Left ventricle myocardium inferior (tissue), 1 donor: ENCODE measurements at regions not wholly inside any gene's neighbourhood (a gene's known extent, or its start where the extent isn't known, plus 50 kb on each side); places are given as distances from the start of the nearest gene placed in this dataset.
A peak's percentile ranks its signal among the peaks of the same experiment; 100 is the strongest.

Source experiments
- DNase-seq: peaks from one replicate; pipeline ENCODE4 v3.0.0-alpha.2; 2020
- H3K27ac ChIP-seq: fragments of 200-600 bp; replicated peaks from 2 replicates; pipeline ENCODE4 v1.8.0; 2021
- H3K27me3 ChIP-seq: fragments of 200-600 bp; 2 replicates; pipeline ENCODE4 v1.8.0; 2021; ENCODE audit warnings: low read depth
- H3K36me3 ChIP-seq: fragments of 200-600 bp; 2 replicates; pipeline ENCODE4 v1.8.0; 2021
- H3K4me1 ChIP-seq: fragments of 200-600 bp; 2 replicates; pipeline ENCODE4 v1.8.0; 2021
- H3K4me3 ChIP-seq: fragments of 200-600 bp; 2 replicates; pipeline ENCODE4 v1.8.0; 2021; ENCODE audit warnings: mild to moderate bottlenecking, moderate library complexity
- H3K9me3 ChIP-seq: fragments of 200-600 bp; replicated peaks from 2 replicates; pipeline ENCODE4 v1.8.0; 2021
- intact Hi-C: fragments of 100-400 bp; cut with micrococcal nuclease; formaldehyde crosslinking; loops from one replicate; pipeline ENCODE4 v1.11.0; 2022
- TF ChIP-seq, protein P1 (sequence below): fragments of 200-600 bp; IDR thresholded peaks from 2 replicates; pipeline ENCODE4 v1.8.0; 2021; ENCODE audit warnings: antibody characterized with exemption, mild to moderate bottlenecking, borderline replicate concordance
- donor health status: DM: no; HTN: yes; CAD: no; lungs with severe emphysema.

GRCh38 chr2:239520811-239521517 is 120.1 kb upstream of the HDAC4 start:
- peak; percentile 13 for DNase-seq
- Histone ChIP-seq H3K4me3 (no peak overlapping the region), H3K27ac (peak overlapping the region; percentile 63), H3K27me3 (peaks cover 12% of the 10 kb centered on the region), H3K9me3 (no peaks in the 10 kb centered on the region), H3K36me3 (no peaks in the 10 kb centered on the region), H3K4me1 (peaks cover 20% of the 10 kb centered on the region)
- intact Hi-C loops: no loop called here
- TF ChIP-seq, protein P1, sequence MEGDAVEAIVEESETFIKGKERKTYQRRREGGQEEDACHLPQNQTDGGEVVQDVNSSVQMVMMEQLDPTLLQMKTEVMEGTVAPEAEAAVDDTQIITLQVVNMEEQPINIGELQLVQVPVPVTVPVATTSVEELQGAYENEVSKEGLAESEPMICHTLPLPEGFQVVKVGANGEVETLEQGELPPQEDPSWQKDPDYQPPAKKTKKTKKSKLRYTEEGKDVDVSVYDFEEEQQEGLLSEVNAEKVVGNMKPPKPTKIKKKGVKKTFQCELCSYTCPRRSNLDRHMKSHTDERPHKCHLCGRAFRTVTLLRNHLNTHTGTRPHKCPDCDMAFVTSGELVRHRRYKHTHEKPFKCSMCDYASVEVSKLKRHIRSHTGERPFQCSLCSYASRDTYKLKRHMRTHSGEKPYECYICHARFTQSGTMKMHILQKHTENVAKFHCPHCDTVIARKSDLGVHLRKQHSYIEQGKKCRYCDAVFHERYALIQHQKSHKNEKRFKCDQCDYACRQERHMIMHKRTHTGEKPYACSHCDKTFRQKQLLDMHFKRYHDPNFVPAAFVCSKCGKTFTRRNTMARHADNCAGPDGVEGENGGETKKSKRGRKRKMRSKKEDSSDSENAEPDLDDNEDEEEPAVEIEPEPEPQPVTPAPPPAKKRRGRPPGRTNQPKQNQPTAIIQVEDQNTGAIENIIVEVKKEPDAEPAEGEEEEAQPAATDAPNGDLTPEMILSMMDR: no peak

- peaks cover 16% of the 10 kb centered on the region for H3K27me3 ChIP-seq
- TF ChIP-seq, protein P1: no peak
- no peak overlapping the region for H3K27ac ChIP-seq
- intact Hi-C loops: no loop called here
- DNase-seq: peak; percentile 7
- no peak overlapping the region for H3K4me3 ChIP-seq
- H3K9me3 ChIP-seq: no peaks in the 10 kb centered on the region
- H3K4me1 ChIP-seq: peaks cover 20% of the 10 kb centered on the region
- H3K36me3 ChIP-seq: no peaks in the 10 kb centered on the region
Measured at GRCh38 chr2:239519921-239520585, 119.2 kb upstream of the HDAC4 start.

DNA sequence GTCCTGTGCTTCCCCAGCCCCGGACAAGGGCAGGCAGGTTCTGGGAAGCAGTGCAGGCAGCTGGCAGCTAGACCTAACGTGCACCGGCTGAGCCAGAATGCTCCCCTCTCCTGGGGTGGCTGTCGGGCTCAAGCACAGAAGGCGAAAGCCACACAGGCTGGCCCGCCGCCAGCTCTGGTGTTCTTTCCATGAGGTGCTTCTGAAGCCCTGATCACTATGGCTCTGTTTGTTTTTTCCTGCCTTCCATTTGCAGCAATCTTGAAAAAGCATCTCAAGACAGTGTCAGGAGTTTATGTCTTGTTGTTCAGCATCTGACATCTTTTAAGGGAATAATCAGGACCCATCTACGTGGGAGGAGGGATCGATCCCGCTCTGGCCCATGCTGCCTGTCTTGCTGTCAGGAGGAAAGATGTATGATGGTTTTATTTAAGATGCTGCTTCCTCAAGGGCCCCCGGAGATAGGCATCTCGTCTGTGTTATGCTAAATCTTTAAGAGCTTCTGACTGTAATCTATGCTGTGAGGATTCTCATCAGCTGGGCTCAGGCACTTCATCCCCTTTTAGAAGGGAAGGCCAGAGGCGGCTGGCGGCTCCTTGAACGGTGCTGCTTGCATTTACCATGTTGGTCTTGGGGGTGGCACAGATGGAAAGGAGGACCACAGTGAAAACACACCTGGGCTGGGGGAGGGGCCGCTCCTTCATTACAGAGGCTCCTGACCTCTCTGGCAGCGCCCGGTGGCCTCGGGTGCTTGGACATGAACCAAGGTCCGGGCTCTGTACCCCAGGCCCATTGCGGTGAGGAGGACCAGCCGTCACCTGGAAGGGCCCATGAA is 118.5 kb upstream of the HDAC4 start:
- no peak overlapping the region for H3K27ac ChIP-seq
- intact Hi-C loops: no loop called here
- H3K36me3 ChIP-seq: no peaks in the 10 kb centered on the region
- peak; percentile 60 for DNase-seq
- TF ChIP-seq, protein P1: no peak
- H3K27me3 ChIP-seq: peaks cover 16% of the 10 kb centered on the region
- no peak overlapping the region for H3K4me3 ChIP-seq
- H3K9me3 ChIP-seq: no peaks in the 10 kb centered on the region
- H3K4me1 ChIP-seq: peaks cover 20% of the 10 kb centered on the region

GRCh38 chr2:239518286-239519088 is 117.7 kb upstream of the HDAC4 start:
- Histone ChIP-seq H3K4me1 (peaks cover 20% of the 10 kb centered on the region), H3K27me3 (peaks cover 16% of the 10 kb centered on the region), H3K4me3 (no peak overlapping the region), H3K9me3 (no peaks in the 10 kb centered on the region), H3K36me3 (no peaks in the 10 kb centered on the region), H3K27ac (no peak overlapping the region)
- intact Hi-C loops: no loop called here
- TF ChIP-seq, protein P1: no peak
- DNase-seq: peak; percentile 4

DNA sequence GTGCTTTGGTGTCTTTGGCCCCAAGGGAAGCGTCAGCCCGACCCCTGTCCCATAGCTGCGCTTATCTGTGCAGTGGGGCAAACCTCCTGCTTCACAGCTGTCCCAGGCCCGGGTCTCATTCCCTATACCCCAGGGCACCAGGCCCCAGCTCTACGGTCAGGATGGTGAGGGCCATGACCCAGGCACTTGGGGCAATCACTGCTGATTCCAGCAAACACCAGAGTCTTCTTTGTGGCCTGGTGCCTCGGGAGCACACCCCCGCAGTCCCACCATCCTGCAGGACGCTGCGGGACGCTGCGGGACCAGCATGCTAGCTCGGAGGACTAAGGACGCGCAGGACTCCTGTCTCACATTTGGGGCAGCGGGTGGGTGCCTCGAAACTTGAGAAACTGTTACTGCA is 116.9 kb upstream of the HDAC4 start:
- TF ChIP-seq, protein P1: no peak
- peaks cover 16% of the 10 kb centered on the region for H3K27me3 ChIP-seq
- no peaks in the 10 kb centered on the region for H3K9me3 ChIP-seq
- intact Hi-C loops: no loop called here
- no peak overlapping the region for H3K4me3 ChIP-seq
- peaks cover 19% of the 10 kb centered on the region for H3K4me1 ChIP-seq
- no peaks in the 10 kb centered on the region for H3K36me3 ChIP-seq
- DNase-seq: no peak
- H3K27ac ChIP-seq: no peak overlapping the region
